Pancreas (tissue), 10 donors: ENCODE measurements at regions not wholly inside any gene's neighbourhood (a gene's known extent, or its start where the extent isn't known, plus 50 kb on each side); places are given as distances from the start of the nearest gene placed in this dataset.

Experiments used
- ATAC-seq, 4 donors: fragments of 200-7000 bp; cut with Tn5 transposase; one replicate each; pipeline versions ENCODE4 v1.8.0 to v1.9.1; 2020; ENCODE audit warnings: mild to moderate bottlenecking in 4 of 4, moderate library complexity in 4 of 4
- DNase-seq, 6 donors: peaks; one replicate each; pipeline ENCODE4 v3.0.0-alpha.2; 2020
- FAIRE-seq: peaks from 2 replicates; lab custom pipeline; 2012; peaks lifted over from hg19 to GRCh38; lab: Jason Lieb, UNC
- H3K27ac ChIP-seq, 4 donors: fragments of 200-600 bp; sonication (generic); 1 replicate in 3 of 4; 2 replicates in 1 of 4; pipeline versions ENCODE4 v1.5.0 to v1.8.0; 2020
- H3K27me3 ChIP-seq, 4 donors: fragments of 200-600 bp; one replicate each; pipeline ENCODE4 v1.8.0; 2021
- H3K36me3 ChIP-seq, 3 donors: fragments of 200-600 bp; sonication (generic) in 1 of 3; one replicate each; pipeline versions ENCODE4 v1.5.0 to v1.8.0; 2020 to 2021
- H3K4me1 ChIP-seq, 3 donors: fragments of 200-600 bp; one replicate each; pipeline ENCODE4 v1.8.0; 2021
- H3K4me3 ChIP-seq, 4 donors: fragments of 200-600 bp; sonication (generic) in 2 of 4; one replicate each; pipeline versions ENCODE4 v1.5.0 to v1.8.0; 2020 to 2021
- H3K9me3 ChIP-seq, 4 donors: fragments of 200-600 bp; one replicate each; pipeline ENCODE4 v1.8.0; 2021
- CTCF ChIP-seq, 4 donors: fragments of 200-600 bp; sonication (generic) in 3 of 4; IDR thresholded peaks; one replicate each; pipeline versions ENCODE4 v1.5.0 to v1.8.0; 2021; ENCODE audit warnings: antibody characterized with exemption in 4 of 4
- WGBS, 2 donors: extraction: QIAGEN DNeasy Blood & Tissue Kit; methylation state at CpG; one replicate each; pipeline ENCODE4 v1.1.7; 2013; 5-methylcytosine and 5-hydroxymethylcytosine counted together
- intact Hi-C, 3 donors: fragments of 100-400 bp; cut with DNase I; formaldehyde crosslinking; loops; one replicate each; pipeline versions ENCODE4 v1.11.1 to v1.14.2; 2022
- donor health status: healthy with polysubstance abuse.
- donor health status: DM: no; HTN: no; CAD: no; lungs with moderate emphysema.
- donor health status: DM: no; HTN: no; CAD: no.
- donor health status: control.
- donor health status: control.
- donor health status: Bipolar disorder and iron deficiency.
- donor health status: DM: yes; HTN: yes; CAD: no.
- donor health status: DM: no; HTN: no; CAD: no.
- donor health status: DM: no; HTN: no; CAD: no.
- donor health status: DM: yes; HTN: yes; CAD: no.

GRCh38 chr12:124465473-124465872, 101.9 kb downstream of the NCOR2 start:
- no peaks in the 10 kb centered on the region for H3K4me1 ChIP-seq
- intact Hi-C loops: no loop called here
- peak in 1 of 6 donors; percentile 23 for DNase-seq
- H3K36me3 ChIP-seq: peaks cover 0 to 10% (median 5%) of the 10 kb centered on the region in 3 donors
- H3K27ac ChIP-seq: no peak overlapping the region
- H3K9me3 ChIP-seq: no peaks in the 10 kb centered on the region
- no peak for TF ChIP-seq CTCF (IDR thresholded peaks at IDR 0.05)
- ATAC-seq: no peak
- no peak for FAIRE-seq
- H3K4me3 ChIP-seq: no peak overlapping the region
- 100% methylated on average over 1 of the region's 1 CpG for WGBS, 2 donors
- no peaks in the 10 kb centered on the region for H3K27me3 ChIP-seq

DNA sequence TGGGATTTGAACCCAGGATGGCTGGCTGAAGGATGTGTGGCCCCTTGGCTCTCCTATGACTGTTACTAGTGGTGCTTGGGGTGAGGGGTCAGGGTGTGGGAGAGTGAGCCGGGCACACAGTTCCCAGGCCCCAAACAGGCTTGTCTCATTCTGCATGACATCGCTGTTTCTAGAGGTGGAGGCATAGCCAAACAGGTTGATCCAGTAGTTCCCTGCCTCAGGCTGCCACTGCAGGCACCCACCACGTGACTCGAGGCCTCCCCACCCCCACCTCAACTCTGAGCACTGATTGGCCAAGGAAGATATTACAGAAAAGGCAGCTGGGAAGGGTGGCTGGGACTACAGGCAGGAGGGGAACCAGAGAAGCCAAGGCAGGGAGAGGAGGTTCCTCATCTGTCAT, 102.6 kb downstream of the NCOR2 start:
- no peak overlapping the region for H3K4me3 ChIP-seq
- intact Hi-C loops: no loop called here
- no peak for TF ChIP-seq CTCF (IDR thresholded peaks at IDR 0.05)
- H3K27ac ChIP-seq: no peak overlapping the region
- FAIRE-seq (no peak), ATAC-seq (no peak), DNase-seq (no peak)
- 92 to 94% methylated on average over 4 of the region's 4 CpGs for WGBS, 2 donors
- no peaks in the 10 kb centered on the region for H3K4me1 ChIP-seq
- H3K36me3 ChIP-seq: peaks cover 0 to 10% (median 5%) of the 10 kb centered on the region in 3 donors
- no peaks in the 10 kb centered on the region for H3K27me3 ChIP-seq
- H3K9me3 ChIP-seq: no peaks in the 10 kb centered on the region

- WGBS, 2 donors: 69 to 83% methylated on average over 4 of the region's 4 CpGs
- Histone ChIP-seq H3K9me3 (no peaks in the 10 kb centered on the region), H3K27ac (no peak overlapping the region), H3K36me3 (peaks cover 0 to 10% (median 5%) of the 10 kb centered on the region in 3 donors), H3K4me1 (no peaks in the 10 kb centered on the region), H3K4me3 (no peak overlapping the region), H3K27me3 (no peaks in the 10 kb centered on the region)
- FAIRE-seq: no peak
- intact Hi-C loops: no loop called here
- TF ChIP-seq CTCF (IDR thresholded peaks at IDR 0.05): no peak
- ATAC-seq: peak in 2 of 4 donors; percentile 25 to 29
- peak in 1 of 6 donors; percentile 40 for DNase-seq
Observed at GRCh38 chr12:124464062-124464461, 103.3 kb downstream of the NCOR2 start.

DNA sequence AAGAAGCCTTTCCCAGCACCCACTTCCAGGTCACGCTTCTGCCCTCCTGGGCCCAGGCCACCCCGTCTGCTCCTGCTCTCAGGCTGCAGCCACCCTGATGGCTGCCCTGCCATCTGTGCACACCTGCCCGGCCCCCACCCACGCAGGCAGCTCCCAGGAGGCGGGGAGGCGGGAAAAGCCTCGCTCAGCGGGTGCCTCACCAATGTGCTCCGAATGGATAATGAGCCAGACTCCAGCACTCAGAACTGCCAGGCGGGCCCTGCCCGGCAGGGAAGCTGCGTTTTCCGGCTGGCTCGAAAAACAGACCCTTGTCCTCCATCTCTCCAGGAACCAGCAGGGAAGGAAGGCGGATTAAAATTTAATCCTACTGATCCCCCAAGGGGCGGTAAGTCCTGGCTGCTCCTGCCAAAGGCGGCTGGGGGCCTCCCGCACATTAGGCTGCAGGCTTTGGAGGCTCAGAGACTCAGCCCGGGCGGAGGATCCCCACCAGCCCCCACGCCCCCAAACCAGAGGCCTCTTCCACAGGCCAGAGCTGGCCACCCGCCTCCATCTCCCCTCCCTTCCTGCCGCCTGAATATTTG, 104.0 kb downstream of the NCOR2 start:
- H3K27me3 ChIP-seq: no peaks in the 10 kb centered on the region
- WGBS, 2 donors: 84 to 89% methylated on average over 22 to 23 of the region's 23 CpGs
- peak in 3 of 4 donors; percentile 29 to 72 (median 70) for ATAC-seq
- no peak for FAIRE-seq
- peak overlapping the region in 1 of 4 donors; percentile 10 for H3K27ac ChIP-seq
- no peak for TF ChIP-seq CTCF (IDR thresholded peaks at IDR 0.05)
- no peak overlapping the region for H3K4me3 ChIP-seq
- H3K9me3 ChIP-seq: no peaks in the 10 kb centered on the region
- peaks cover 0 to 10% (median 5%) of the 10 kb centered on the region in 3 donors for H3K36me3 ChIP-seq
- H3K4me1 ChIP-seq: no peaks in the 10 kb centered on the region
- intact Hi-C loops: no loop called here
- peak in 2 of 6 donors; percentile 63 to 71 for DNase-seq

DNA sequence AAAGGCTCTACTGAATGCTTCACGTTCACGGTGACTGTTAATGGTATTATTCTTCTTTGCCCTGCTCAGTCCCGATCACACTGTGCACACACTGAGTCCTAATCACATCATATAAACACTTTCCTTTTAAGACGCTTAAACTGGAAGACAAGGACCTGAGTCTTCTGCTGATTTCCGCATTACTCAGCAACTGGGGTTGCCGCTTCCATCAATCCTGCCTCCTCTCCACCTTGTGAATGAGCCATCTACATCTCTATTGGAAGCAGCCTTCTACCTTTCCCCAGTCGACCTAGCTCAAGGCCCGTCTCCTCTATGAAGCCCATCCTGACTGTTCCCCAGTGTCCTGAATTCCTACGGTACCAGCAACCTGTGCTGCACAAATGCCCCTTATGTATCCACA, 104.7 kb downstream of the NCOR2 start:
- no peak for TF ChIP-seq CTCF (IDR thresholded peaks at IDR 0.05)
- no peak overlapping the region for H3K4me3 ChIP-seq
- intact Hi-C loops: no loop called here
- H3K27ac ChIP-seq: peak overlapping the region in 1 of 4 donors; percentile 10
- peaks cover 0 to 10% (median 5%) of the 10 kb centered on the region in 3 donors for H3K36me3 ChIP-seq
- no peak for ATAC-seq
- no peaks in the 10 kb centered on the region for H3K4me1 ChIP-seq
- no peak for DNase-seq
- 88 to 92% methylated on average over 9 of the region's 9 CpGs for WGBS, 2 donors
- H3K27me3 ChIP-seq: no peaks in the 10 kb centered on the region
- H3K9me3 ChIP-seq: no peaks in the 10 kb centered on the region
- FAIRE-seq: no peak
